ENCODE measurements at regions not wholly inside any gene's neighbourhood (a gene's known extent, or its start where the extent isn't known, plus 50 kb on each side); places are given as distances from the start of the nearest gene placed in this dataset.

GRCh38 chr2:60604486-60605064 is 51.1 kb upstream of the BCL11A start:
- no peaks in the 10 kb centered on the region for H3K79me2 ChIP-seq (ENCODE audit: insufficient read depth, low read length)
- Mint-ChIP-seq H3K4me3 (no peak overlapping the region), H3K27ac (no peak overlapping the region), H3K36me3 (ENCODE audit: insufficient read depth in 1 of 3, low read depth in 3 of 3) (peaks cover 3 to 6% (median 4%) of the 10 kb centered on the region in 3 experiments; a peak in 3 of 7 replicates), H3K27me3 (ENCODE audit: low read depth) (peaks cover 4% of the 10 kb centered on the region), H3K4me1 (peaks cover 19 to 27% of the 10 kb centered on the region in 2 experiments), H3K9me3 (peaks cover 4 to 8% of the 10 kb centered on the region in 2 experiments; a peak in 4 of 5 replicates)
- no peak overlapping the region for H2BK5ac ChIP-seq (ENCODE audit: insufficient read length, low read length)
- no peaks in the 10 kb centered on the region for H3K9me3 ChIP-seq (ENCODE audit: control insufficient read depth, low read depth, low read length)
- no peak overlapping the region for H3K23ac ChIP-seq (ENCODE audit: insufficient read length, low read depth, low read length)
- no peak for TF ChIP-seq CTCF (conservative IDR thresholded peaks at IDR 0.05)
- no peaks in the 10 kb centered on the region for H3K27me3 ChIP-seq (ENCODE audit: insufficient read depth, low read length)
- no peak overlapping the region for H4K8ac ChIP-seq (replicated peaks; ENCODE audit: insufficient read length, low read depth, low read length)
- H2BK20ac ChIP-seq (ENCODE audit: low read depth, low read length, poor library complexity, severe bottlenecking), result no peak overlapping the region
- H4K5ac ChIP-seq (ENCODE audit: insufficient read length, low read depth, low read length), result no peak overlapping the region
- H3K4me1 ChIP-seq (ENCODE audit: insufficient read depth, low read length), result no peaks in the 10 kb centered on the region
- H3K9ac ChIP-seq (ENCODE audit: extremely low read depth, insufficient read length, low read length), result no peak overlapping the region
- no peak overlapping the region for H2AK5ac ChIP-seq (ENCODE audit: insufficient read length, low read length)
- no peak overlapping the region for H3K4me2 ChIP-seq (ENCODE audit: insufficient read depth, insufficient read length, low read length)
- no peak overlapping the region for H3K4ac ChIP-seq (ENCODE audit: low read depth, low read length)
- H3K56ac ChIP-seq (ENCODE audit: insufficient read length, low read depth, low read length), result no peak overlapping the region
- H3K79me1 ChIP-seq (ENCODE audit: insufficient read depth, low read depth, low read length, poor library complexity, severe bottlenecking), result no peaks in the 10 kb centered on the region
- H3K18ac ChIP-seq (ENCODE audit: insufficient read length, low read depth, low read length), result no peak overlapping the region
- H3T11ph ChIP-seq (ENCODE audit: low read length), result no peak overlapping the region
- no peak overlapping the region for H2AFZ ChIP-seq (ENCODE audit: low read length)
- H3K23me2 ChIP-seq (ENCODE audit: insufficient read length, low read depth, low read length, poor library complexity, severe bottlenecking), result no peaks in the 10 kb centered on the region
- no peak for DNase-seq
- no peak overlapping the region for H3K27ac ChIP-seq (ENCODE audit: insufficient read length, low read depth, low read length)
- H2BK120ac ChIP-seq (ENCODE audit: low read depth, low read length, poor library complexity, severe bottlenecking), result no peak overlapping the region
- H3K14ac ChIP-seq (ENCODE audit: insufficient read depth, low read length), result no peak overlapping the region
- H2BK15ac ChIP-seq (ENCODE audit: low read depth, low read length), result no peak overlapping the region
- no peak overlapping the region for H4K91ac ChIP-seq (ENCODE audit: insufficient read length, low read depth, low read length)
- H4K20me1 ChIP-seq (ENCODE audit: control insufficient read depth, insufficient read depth, insufficient read length), result no peaks in the 10 kb centered on the region
- no peak overlapping the region for H2BK12ac ChIP-seq (ENCODE audit: insufficient read length, low read depth, low read length)
- no CpG with 5 or more reads among the region's 2 CpGs for WGBS (ENCODE audit: extremely low coverage, insufficient read length, low lambda C conversion rate)

Measured in H9 (cell line).